ENCODE measurements at regions not wholly inside any gene's neighbourhood (a gene's known extent, or its start where the extent isn't known, plus 50 kb on each side); places are given as distances from the start of the nearest gene placed in this dataset.

DNA sequence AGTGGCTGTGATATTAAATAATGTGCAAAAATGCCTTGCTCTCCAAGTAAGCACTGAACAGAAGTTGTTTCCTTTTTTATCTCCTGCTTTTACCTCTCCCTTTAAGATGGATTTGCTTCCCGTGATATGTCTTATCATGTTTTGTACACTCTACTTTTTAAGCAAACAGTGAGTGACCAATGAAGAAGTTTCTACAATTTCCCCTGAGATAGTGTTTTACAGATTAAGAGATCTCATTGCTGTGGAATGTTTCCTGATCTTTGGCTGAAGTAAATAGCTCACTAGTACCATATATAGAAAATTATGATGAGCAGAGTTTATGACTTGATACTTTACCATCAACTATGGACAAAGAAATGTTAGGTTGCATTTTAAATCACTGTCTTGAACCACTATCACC is 184.8 kb upstream of the PDE3A start:
- Histone ChIP-seq H3K27me3 (ENCODE audit: control insufficient read depth, insufficient read depth, low read length) (no peaks in the 10 kb centered on the region), H3K4me1 (ENCODE audit: control insufficient read depth, insufficient read depth, low read length) (no peaks in the 10 kb centered on the region), H3K9me3 (ENCODE audit: control insufficient read depth, insufficient read depth, low read depth, low read length) (no peaks in the 10 kb centered on the region; the same call in 1 of the 2 replicates), H3K4me3 (ENCODE audit: low read depth in 2 of 2, low read length in 2 of 2) (no peak overlapping the region), H3K36me3 (ENCODE audit: control insufficient read depth, insufficient read depth, low read length) (no peaks in the 10 kb centered on the region), H3K27ac (ENCODE audit: low read length) (no peak overlapping the region)
- no peak for DNase-seq (ENCODE audit: low read depth, low spot score)
- no TSS peak for BruUV-seq (replicated peaks)
- in situ Hi-C loops (cut with HindIII; ENCODE audit: low pct_unique_long_range_greater_than_20kb, low sequenced_read_pairs): no loop called here
- ATAC-seq: no peak
- ChIA-PET CTCF (no interaction called here), POLR2A (no interaction called here)
- TF ChIP-seq POLR2AphosphoS5 (IDR thresholded peaks at IDR 0.05; ENCODE audit: low read depth, low read length) (no peak), SIN3A (IDR thresholded peaks at IDR 0.05; ENCODE audit: borderline replicate concordance, insufficient read depth, low read depth, low read length) (no peak), TCF7L2 (IDR thresholded peaks at IDR 0.05; ENCODE audit: low read depth, low read length) (no peak)
- TF ChIP-seq, protein P1, sequence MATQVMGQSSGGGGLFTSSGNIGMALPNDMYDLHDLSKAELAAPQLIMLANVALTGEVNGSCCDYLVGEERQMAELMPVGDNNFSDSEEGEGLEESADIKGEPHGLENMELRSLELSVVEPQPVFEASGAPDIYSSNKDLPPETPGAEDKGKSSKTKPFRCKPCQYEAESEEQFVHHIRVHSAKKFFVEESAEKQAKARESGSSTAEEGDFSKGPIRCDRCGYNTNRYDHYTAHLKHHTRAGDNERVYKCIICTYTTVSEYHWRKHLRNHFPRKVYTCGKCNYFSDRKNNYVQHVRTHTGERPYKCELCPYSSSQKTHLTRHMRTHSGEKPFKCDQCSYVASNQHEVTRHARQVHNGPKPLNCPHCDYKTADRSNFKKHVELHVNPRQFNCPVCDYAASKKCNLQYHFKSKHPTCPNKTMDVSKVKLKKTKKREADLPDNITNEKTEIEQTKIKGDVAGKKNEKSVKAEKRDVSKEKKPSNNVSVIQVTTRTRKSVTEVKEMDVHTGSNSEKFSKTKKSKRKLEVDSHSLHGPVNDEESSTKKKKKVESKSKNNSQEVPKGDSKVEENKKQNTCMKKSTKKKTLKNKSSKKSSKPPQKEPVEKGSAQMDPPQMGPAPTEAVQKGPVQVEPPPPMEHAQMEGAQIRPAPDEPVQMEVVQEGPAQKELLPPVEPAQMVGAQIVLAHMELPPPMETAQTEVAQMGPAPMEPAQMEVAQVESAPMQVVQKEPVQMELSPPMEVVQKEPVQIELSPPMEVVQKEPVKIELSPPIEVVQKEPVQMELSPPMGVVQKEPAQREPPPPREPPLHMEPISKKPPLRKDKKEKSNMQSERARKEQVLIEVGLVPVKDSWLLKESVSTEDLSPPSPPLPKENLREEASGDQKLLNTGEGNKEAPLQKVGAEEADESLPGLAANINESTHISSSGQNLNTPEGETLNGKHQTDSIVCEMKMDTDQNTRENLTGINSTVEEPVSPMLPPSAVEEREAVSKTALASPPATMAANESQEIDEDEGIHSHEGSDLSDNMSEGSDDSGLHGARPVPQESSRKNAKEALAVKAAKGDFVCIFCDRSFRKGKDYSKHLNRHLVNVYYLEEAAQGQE (IDR thresholded peaks at IDR 0.05; ENCODE audit: insufficient read depth in 1 of 2, low read depth in 2 of 2, low read length in 1 of 2): no peak
- TF ChIP-seq, protein P2, sequence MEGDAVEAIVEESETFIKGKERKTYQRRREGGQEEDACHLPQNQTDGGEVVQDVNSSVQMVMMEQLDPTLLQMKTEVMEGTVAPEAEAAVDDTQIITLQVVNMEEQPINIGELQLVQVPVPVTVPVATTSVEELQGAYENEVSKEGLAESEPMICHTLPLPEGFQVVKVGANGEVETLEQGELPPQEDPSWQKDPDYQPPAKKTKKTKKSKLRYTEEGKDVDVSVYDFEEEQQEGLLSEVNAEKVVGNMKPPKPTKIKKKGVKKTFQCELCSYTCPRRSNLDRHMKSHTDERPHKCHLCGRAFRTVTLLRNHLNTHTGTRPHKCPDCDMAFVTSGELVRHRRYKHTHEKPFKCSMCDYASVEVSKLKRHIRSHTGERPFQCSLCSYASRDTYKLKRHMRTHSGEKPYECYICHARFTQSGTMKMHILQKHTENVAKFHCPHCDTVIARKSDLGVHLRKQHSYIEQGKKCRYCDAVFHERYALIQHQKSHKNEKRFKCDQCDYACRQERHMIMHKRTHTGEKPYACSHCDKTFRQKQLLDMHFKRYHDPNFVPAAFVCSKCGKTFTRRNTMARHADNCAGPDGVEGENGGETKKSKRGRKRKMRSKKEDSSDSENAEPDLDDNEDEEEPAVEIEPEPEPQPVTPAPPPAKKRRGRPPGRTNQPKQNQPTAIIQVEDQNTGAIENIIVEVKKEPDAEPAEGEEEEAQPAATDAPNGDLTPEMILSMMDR (IDR thresholded peaks at IDR 0.05): no peak
- intact Hi-C loops (cut with micrococcal nuclease; ENCODE audit: unreplicated experiment): no loop called here

DNA sequence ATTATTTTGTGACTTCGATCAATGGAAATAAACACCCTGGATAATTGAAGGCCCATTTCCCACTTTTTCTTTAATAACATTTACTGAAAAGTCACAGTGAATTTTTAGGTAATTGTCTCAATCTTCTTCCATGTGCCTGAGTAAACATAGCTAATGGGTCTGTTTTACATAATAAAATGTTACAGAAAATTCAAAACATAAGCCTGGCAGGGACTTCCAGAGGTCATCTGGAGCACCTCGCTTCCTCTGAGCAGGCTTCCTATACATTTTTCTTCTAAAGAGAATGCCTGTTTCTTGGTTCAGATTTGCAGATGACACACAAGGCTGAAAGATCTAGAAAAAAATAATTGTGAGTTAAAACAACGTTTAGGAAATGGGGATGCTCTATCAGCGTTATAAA is 183.8 kb upstream of the PDE3A start:
- in situ Hi-C loops (cut with HindIII; ENCODE audit: low pct_unique_long_range_greater_than_20kb, low sequenced_read_pairs): no loop called here

DNA sequence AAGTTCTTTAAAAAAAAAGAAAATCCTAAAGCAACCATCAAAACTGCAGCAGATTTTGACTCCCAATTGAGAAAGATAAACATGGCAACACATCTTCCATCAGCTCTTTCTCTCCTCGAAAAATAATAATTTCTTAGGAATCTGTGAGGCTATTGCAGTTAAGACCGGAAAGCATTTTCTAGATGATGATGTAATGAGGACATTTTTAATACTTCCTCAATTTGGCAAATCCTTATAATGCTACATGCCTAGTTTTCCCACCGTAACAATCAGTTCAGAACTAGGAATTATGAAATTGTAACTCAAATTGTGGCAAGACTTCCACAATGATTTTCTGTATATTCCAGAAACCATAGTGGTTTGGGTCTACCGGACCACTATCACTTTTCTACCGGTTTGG is 180.9 kb upstream of the PDE3A start:
- no peak for ATAC-seq
- no peaks in the 10 kb centered on the region for H3K9me3 ChIP-seq (ENCODE audit: control insufficient read depth, insufficient read depth, low read depth, low read length)
- H3K4me3 ChIP-seq (ENCODE audit: low read depth in 2 of 2, low read length in 2 of 2): no peak overlapping the region
- in situ Hi-C loops (cut with HindIII; ENCODE audit: low pct_unique_long_range_greater_than_20kb, low sequenced_read_pairs): no loop called here
- H3K4me1 ChIP-seq (ENCODE audit: control insufficient read depth, insufficient read depth, low read length): no peaks in the 10 kb centered on the region
- H3K27me3 ChIP-seq (ENCODE audit: control insufficient read depth, insufficient read depth, low read length): no peaks in the 10 kb centered on the region
- CTCF ChIA-PET: no interaction called here
- POLR2A ChIA-PET: no interaction called here
- intact Hi-C loops (cut with micrococcal nuclease; ENCODE audit: unreplicated experiment): no loop called here
- no peak overlapping the region for H3K27ac ChIP-seq (ENCODE audit: low read length)
- TF ChIP-seq TCF7L2 (IDR thresholded peaks at IDR 0.05; ENCODE audit: low read depth, low read length) (no peak), SIN3A (IDR thresholded peaks at IDR 0.05; ENCODE audit: borderline replicate concordance, insufficient read depth, low read depth, low read length) (no peak), POLR2AphosphoS5 (IDR thresholded peaks at IDR 0.05; ENCODE audit: low read depth, low read length) (no peak)
- TF ChIP-seq, protein P1 (IDR thresholded peaks at IDR 0.05; ENCODE audit: insufficient read depth in 1 of 2, low read depth in 2 of 2, low read length in 1 of 2): no peak
- TF ChIP-seq, protein P2 (IDR thresholded peaks at IDR 0.05): no peak
- no peaks in the 10 kb centered on the region for H3K36me3 ChIP-seq (ENCODE audit: control insufficient read depth, insufficient read depth, low read length)
- no TSS peak for BruUV-seq (replicated peaks)
- DNase-seq (ENCODE audit: low read depth, low spot score): no peak

More for the DNA sequence above, 183.8 kb upstream of the PDE3A start:
- ChIA-PET POLR2A (no interaction called here), CTCF (no interaction called here)
- Histone ChIP-seq H3K4me3 (ENCODE audit: low read depth in 2 of 2, low read length in 2 of 2) (no peak overlapping the region), H3K9me3 (ENCODE audit: control insufficient read depth, insufficient read depth, low read depth, low read length) (no peaks in the 10 kb centered on the region), H3K27me3 (ENCODE audit: control insufficient read depth, insufficient read depth, low read length) (no peaks in the 10 kb centered on the region), H3K27ac (ENCODE audit: low read length) (no peak overlapping the region), H3K4me1 (ENCODE audit: control insufficient read depth, insufficient read depth, low read length) (no peaks in the 10 kb centered on the region), H3K36me3 (ENCODE audit: control insufficient read depth, insufficient read depth, low read length) (no peaks in the 10 kb centered on the region)
- DNase-seq (ENCODE audit: low read depth, low spot score) (no peak), ATAC-seq (no peak)
- intact Hi-C loops (cut with micrococcal nuclease; ENCODE audit: unreplicated experiment): no loop called here
- no peak for TF ChIP-seq POLR2AphosphoS5 (IDR thresholded peaks at IDR 0.05; ENCODE audit: low read depth, low read length)
- BruUV-seq (replicated peaks): no TSS peak
